NCI-H146 treated with DMSO at 0.1 percent for 48 hours (cell line): ENCODE measurements at regions not wholly inside any gene's neighbourhood (a gene's known extent, or its start where the extent isn't known, plus 50 kb on each side); places are given as distances from the start of the nearest gene placed in this dataset.
"Not testable (repeated sequence)": the region's sequence is repeated elsewhere in the genome, so short reads cannot be mapped to it uniquely, and the experiment has no call there.

Experiments
- DNase-seq: peaks from one replicate; lab custom pipeline; 2025; ENCODE audit not compliant: unreplicated experiment; lab: John Stamatoyannopoulos, UW

- no peak for DNase-seq
These were observed 100.8 kb upstream of the FOXN2 start for GRCh38 chr2:48213646-48214045.

- no peak for DNase-seq
These were observed 96.3 kb upstream of the FOXN2 start for GRCh38 chr2:48218169-48218568.

GRCh38 chr2:48219234-48219554, 95.3 kb upstream of the FOXN2 start:
- no peak for DNase-seq

DNA sequence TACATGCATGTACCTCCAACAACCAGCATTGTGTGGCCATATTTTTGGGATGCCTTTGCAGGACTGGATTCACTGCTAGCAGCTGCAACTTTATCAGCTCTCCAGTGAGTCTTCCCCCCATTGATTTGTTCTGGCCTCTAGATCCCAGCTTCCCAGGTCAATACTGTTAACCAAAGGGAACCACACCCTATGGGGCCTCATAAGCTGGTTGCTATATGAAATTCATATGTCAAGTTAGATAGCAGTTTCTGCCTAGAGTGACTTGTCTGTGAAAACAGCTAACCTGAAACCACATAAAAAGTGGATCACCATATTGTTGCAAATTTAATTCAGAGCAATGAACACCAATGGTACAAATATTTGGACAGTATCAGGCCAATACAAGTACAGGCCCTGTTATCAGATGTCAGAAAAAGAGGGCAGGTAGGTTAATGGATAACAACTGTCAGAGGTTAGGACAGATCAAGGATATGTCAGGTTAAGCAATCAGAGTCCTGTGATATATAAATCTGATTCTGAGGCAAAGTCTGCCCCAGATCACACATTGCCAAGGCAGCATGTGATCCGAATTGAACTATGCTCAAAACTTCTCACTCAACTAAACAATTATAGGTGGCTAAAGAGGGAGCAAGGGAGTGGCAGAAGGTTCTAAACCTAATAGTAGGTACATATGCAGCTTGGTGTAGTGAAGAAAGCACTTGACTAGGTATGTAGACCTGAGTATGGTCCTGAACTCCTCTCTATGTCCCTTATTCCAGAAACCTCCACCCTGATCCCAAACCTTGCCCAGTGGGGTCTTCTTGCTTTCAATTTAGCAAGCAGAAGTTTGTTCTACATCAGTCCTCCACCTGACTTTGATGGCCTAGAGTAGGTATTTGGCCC, 94.7 kb upstream of the FOXN2 start:
- DNase-seq: no peak

GRCh38 chr2:48220501-48220900, 94.0 kb upstream of the FOXN2 start:
- no peak for DNase-seq

GRCh38 chr2:48221846-48222516, 92.5 kb upstream of the FOXN2 start:
- peak; percentile 76 for DNase-seq

DNA sequence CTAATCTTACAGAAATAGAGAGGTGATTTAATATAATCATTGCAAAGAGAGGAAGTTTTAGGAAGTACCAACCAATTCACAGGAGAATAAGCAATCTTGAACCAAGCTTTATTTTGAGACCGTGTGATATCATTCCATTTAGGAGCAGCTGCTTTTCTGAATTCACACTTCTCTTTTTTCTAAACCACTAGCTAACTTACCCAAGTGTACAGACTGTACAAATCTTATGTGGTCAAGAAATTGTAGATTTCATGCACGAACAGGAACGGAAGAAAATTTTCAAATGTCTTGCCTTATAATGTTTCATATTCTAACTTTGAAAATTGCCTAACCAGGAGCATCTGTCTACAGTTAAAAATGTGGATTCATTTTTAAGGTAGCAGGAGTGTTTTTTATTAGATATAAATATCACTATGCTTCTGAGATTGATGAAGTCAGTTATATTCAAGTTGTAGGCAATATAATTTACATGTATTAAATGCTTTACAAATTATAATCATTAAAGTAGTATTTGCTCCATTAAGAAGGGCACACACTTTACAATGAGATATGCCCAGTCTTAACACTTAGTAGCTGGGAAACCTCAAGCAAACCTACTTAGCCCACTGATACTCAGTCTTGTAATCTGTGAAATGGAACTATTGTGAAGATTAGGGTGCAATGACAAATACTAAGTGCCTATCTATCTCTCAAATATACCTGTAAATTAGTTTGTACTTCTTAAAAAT, 86.7 kb upstream of the FOXN2 start:
- DNase-seq: no peak

DNA sequence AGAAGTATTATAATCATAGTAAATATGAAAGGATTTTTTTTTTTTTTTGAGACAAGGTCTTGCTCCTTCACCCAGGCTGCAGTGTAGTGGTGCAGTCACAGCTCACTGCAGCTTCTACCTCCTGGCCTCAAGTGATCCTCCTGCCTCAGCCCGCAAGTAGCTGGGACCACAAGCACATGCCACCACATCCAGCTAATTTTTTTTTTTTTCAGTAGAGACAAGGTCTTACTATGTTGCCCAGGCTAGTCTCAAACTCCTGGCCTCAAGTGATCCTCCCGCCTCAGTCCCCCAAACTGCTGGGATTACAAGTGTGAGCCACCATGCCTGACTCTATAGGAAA, 86.2 kb upstream of the FOXN2 start:
- DNase-seq: no peak

- DNase-seq: no peak
These were observed 85.4 kb upstream of the FOXN2 start for GRCh38 chr2:48229063-48229462.

DNA sequence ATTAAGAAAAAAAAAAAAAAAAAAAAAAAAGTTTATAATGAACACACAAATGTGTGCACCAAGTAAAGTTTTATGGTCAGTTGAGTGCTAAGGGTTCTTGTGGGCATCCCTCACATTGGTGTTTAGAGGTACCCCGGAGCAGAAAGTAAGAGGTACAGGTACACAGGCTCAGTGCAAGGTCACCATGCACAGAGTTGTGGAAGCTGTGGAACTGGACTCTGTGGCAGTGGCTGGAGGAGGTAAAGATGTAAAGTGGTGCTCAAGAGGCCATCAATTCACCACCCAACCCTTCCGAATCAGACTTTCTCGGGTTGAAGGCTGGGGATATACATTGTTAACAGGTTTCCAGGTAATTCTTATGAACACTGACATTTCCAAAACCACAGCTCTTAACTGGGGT, 83.6 kb upstream of the FOXN2 start:
- DNase-seq: no peak

DNA sequence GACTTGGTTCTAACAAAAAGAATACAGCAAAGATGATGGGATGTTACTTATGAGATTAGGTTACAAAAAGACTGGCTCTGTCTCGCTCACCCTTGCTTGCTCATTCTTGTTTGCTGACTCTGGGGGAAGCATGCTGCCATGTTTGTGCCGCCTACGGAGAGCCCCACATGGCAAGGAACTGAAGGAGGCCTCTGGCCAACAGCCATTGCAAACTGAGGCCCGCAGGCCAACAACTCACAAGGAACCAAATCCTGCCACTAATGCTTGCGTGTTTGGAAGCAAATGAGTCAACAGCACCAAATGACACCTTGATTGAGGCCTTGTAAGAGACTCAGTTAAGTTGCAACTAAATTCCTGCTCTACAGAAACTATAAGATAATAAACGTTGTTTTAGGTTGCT, 82.1 kb upstream of the FOXN2 start:
- no peak for DNase-seq

- DNase-seq: no peak
These were observed 81.5 kb upstream of the FOXN2 start for GRCh38 chr2:48233005-48233404.

DNA sequence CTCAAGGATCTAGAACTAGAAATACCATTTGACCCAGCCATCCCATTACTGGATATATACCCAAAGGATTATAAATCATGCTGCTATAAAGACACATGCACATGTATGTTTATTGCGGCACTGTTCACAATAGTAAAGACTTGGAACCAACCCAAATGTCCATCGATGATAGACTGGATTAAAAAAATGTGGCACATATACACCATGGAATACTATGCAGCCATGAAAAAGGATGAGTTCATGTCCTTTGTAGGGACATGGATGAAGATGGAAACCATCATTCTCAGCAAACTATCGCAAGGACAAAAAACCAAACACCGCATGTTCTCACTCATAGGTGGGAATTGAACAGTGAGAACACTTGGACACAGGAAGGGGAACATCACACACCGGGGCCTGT, 80.7 kb upstream of the FOXN2 start:
- not testable (repeated sequence) for DNase-seq

DNA sequence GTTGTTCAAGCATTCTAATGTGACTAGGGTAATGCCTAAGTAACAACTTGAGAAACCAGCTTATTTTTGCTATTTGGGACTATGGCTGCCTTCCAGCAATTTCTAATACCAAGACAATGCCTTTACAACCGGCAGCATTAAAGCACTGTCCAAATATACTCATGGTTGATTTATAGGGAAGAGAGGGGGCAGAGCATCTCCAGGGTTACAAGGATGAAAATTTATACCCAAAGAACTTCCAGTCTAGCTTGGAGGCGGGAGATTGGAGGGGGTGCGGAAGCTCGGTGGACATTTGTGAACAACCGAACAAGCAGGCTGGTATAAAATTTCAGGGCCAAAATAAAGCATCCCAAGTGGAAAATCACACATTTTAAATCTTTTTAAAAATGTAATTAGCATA, 79.4 kb upstream of the FOXN2 start:
- DNase-seq: peak; percentile 80

DNA sequence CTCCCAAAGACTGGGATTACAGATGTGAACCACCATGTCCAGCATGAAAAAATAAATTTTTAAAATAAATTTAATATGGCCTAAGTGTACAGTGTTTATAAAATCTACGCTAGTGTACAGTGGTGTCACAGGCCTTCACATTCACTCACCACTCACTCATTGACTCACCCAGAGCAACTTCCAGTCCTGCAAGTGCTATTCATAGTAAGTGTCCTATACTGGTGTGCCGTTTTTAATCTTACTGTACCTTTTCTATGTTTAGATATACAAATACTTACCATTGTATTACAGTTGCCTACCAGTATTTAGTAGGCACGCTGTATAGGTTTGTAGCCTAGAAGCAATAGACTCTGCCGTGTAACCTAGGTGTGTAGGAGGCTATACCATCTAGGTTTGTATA, 76.1 kb upstream of the FOXN2 start:
- DNase-seq: no peak

DNA sequence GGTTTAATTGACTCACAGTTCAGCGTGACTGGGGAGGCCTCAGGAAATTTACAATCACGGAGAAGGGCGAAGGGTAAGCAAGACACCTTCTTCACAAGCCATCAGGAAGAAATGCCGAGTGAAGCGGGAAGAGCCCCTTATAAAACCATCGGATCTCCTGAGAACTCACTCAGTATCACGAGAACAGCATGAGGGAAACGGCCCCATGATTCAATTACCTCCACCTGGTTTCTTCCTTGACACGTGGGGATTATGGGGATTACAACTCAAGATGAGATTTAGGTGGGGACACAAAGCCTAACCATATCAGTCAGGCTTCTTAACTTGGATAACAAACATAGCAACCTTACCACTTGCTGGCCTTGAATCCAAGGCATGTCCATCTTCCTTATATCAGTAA, 73.6 kb upstream of the FOXN2 start:
- DNase-seq: no peak

DNA sequence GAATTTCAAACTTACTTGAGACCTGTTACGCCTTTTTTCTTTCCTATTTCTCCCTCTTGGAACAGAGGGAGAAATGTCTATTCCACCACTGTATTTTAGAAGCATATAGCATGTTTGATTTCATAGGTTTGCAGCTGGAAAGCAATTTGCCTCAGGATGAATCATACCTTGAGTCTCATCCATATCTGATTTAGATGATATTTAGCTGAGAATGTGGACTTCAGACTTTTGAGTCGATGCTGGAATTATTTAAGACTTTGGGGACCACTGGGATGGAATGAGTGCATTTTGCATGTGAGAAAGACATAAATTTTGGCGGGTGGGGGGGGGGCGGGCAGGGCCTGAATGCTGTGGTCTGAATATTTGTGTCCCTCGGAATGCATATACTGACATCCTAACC, 67.3 kb upstream of the FOXN2 start:
- DNase-seq: no peak

- DNase-seq: no peak
These were observed 66.1 kb upstream of the FOXN2 start for GRCh38 chr2:48248251-48248933.

DNA sequence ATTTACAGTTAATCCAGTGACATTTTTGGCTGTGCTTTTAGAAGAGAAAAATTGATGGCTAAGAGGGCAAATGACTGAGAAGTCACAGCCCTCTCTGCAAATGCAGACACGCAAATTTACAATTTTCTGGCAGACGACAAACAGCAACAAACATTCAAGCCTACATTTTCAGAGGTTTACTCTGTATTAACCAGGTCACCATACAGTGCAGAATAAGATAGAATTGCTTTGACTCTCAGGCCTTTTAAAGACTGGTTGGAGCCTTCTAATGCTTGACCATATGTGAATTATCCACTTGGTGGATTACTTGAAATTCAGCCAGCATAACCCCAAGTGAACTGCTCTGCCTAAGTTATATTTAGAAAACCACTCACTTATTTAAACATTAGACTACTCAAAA, 65.5 kb upstream of the FOXN2 start:
- no peak for DNase-seq

GRCh38 chr2:48249631-48250473, 64.6 kb upstream of the FOXN2 start:
- DNase-seq: no peak

- DNase-seq: no peak
These were observed 64.0 kb upstream of the FOXN2 start for GRCh38 chr2:48250474-48250844.
